SK-MEL-5 (cell line): ENCODE measurements at regions not wholly inside any gene's neighbourhood (a gene's known extent, or its start where the extent isn't known, plus 50 kb on each side); places are given as distances from the start of the nearest gene placed in this dataset.
"Not testable (repeated sequence)": the region's sequence is repeated elsewhere in the genome, so short reads cannot be mapped to it uniquely, and the experiment has no call there.

Source experiments
- DNase-seq: peaks from one replicate; pipeline ENCODE4 v3.0.0-alpha.2; 2016; ENCODE audit warnings: low read depth, low spot score
- in situ Hi-C: cut with HindIII; loops from 2 replicates; pipeline ENCODE4 v1.10.0; 2016; ENCODE audit warnings: low sequenced_read_pairs, high pct_unique_total_duplicates, low pct_unique_long_range_greater_than_20kb

- in situ Hi-C loops: no loop called here
- DNase-seq: no peak
Measured at GRCh38 chr1:102821707-102822106, 286.6 kb downstream of the COL11A1 start.

DNA sequence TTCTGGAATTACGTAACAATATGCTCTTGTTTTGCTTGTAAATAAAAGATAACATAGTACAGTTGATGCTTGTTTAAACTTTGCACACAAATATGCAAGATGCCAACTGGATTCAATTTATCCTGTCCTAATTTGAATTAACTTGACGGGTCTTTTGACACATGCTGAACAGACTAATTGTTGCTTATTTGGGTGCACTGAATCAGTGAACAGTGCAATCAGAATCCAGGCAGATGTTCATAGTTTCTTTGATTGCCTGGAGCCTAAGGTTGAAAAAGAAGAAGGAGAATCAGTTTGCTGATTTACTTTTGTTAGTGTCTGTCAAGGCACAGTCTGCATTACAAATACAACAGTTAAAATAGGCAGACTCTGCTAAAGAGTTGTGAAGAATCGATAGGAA lies 307.9 kb downstream of the COL11A1 start:
- DNase-seq: no peak
- in situ Hi-C loops: no loop called here

DNA sequence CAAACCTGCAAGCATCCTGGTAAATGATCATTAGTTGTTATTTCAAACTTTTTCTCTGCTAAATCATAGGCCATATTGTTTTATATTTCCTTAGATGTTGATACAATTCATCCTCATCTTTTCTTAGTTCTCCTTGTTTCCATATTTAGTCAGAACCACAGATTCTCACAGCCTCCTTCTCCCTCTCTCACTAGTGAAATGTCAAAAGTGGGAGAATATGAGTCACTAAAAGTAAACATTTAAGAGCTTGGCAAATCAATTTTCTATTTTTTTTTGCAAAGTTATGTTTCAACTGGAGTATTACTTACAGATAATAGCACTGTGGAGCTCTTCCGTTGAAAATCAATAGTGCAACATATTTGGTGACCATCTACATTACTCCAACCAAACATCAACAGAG lies 308.8 kb downstream of the COL11A1 start:
- in situ Hi-C loops: no loop called here

GRCh38 chr1:102798718-102799117 lies 309.6 kb downstream of the COL11A1 start:
- DNase-seq: no peak
- in situ Hi-C loops: no loop called here

More for the DNA sequence above, 308.8 kb downstream of the COL11A1 start:
- DNase-seq: no peak

- in situ Hi-C loops: no loop called here
- DNase-seq: no peak
Measured at GRCh38 chr1:102796429-102796828, 311.9 kb downstream of the COL11A1 start.

- DNase-seq: peak; percentile 39
- in situ Hi-C loops: no loop called here
Measured at GRCh38 chr1:102790997-102791396, 317.3 kb downstream of the COL11A1 start.

GRCh38 chr1:102789951-102790350 lies 318.4 kb downstream of the COL11A1 start:
- DNase-seq, in situ Hi-C loops: not testable (repeated sequence)

DNA sequence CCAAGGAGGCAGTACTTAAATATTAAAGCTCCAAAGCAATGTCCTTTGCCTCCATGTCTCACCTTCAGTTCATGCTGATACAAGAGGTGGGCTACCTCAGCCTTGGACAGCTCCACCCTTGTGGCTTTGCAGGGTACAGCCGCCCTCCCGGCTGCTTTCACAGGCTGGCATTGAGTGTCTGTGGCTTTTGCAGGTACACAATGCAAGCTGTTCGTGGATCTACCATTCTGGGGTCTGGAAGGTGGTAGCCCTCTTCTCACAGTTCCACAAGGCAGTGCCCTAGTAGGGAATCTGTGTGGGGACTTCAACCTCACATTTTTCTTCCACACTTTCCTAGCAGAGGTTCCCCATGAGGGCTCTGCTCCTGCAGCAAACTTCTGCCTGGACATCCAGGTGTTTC lies 324.8 kb downstream of the COL11A1 start:
- DNase-seq: no peak
- in situ Hi-C loops: no loop called here

DNA sequence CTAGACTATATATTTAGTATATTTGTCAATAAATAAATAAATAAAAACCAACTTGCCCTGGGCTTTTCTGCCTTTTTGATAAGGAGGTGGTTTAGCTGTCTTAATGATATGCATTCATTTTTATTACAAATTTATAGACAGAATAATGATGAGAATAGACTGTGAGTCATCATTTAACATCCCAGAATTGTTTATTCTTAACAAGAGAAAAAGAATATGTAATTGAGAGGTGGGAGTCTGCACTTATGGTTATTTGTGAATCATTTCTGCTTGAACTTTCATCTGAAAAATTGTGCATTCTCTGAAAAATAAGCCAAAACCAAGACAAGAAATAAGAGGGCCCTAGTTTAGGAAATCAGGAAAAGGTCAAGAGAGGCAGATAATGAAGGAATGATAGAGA lies 326.2 kb downstream of the COL11A1 start:
- no peak for DNase-seq
- in situ Hi-C loops: no loop called here

- in situ Hi-C loops: no loop called here
Measured at GRCh38 chr1:102776071-102776470, 332.3 kb downstream of the COL11A1 start.

DNA sequence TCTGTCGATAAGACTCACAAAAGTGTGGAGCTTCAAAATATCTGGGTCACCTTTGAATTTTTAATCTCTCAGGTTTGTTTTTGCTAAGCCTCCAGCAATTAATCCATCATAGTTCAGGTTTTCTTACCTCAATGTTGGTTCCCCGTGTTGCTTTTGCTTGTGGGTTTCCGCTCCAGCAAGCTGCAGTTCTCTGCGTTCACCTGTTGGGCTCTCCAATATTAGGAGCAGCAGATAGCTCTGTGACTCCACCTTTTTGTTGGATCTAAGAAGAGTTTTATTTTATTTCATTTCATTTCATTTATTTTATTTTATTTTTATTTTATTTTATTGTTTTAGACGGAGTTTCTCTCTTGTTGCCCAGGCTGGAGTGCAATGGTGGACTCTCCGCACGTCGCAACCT lies 335.5 kb downstream of the COL11A1 start:
- DNase-seq: peak; percentile 16
- in situ Hi-C loops: no loop called here

More at GRCh38 chr1:102776071-102776470, 332.3 kb downstream of the COL11A1 start:
- no peak for DNase-seq

DNA sequence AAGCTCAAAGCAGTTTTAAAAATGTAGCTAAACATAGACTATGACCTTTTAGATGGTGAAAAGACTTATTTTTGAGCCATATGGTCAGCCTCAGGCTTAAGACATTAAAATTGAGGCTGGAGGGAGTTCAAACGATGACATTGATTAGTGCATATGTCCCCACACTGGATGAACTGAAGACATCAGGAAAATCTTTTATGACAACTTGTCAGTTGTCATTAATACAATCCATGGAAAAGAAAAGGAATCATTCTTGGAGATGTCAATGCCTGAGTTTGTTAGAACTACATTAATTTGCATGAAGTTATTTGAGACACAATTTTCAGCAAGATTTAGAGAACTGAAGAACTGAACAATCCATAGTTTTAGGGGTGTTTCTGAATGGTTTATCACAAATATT lies 349.9 kb downstream of the COL11A1 start:
- DNase-seq: no peak
- in situ Hi-C loops: no loop called here

- DNase-seq: no peak
- in situ Hi-C loops: no loop called here
Measured at GRCh38 chr1:102757363-102757762, 351.0 kb downstream of the COL11A1 start.

DNA sequence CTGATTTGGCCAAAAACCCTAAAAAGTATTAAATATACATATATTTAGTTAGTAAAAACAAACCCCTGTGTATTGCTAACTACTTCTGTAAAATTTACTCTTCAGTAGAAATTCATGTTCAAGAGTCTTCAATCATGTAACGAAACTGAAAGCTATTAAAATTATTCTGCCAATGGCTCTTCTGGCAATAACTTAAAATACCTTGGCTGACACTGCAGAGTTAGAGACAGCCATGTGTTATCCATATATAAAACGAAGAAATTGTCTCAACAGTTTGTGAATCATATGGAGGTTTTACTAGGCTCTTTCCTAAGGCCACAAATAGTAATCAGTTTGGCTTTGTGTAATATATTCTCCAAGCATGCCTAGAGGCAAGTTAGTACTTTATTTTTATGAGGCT lies 357.2 kb downstream of the COL11A1 start:
- no peak for DNase-seq
- in situ Hi-C loops: no loop called here

GRCh38 chr1:102742426-102742825 lies 365.9 kb downstream of the COL11A1 start:
- in situ Hi-C loops: no loop called here
- DNase-seq: no peak

DNA sequence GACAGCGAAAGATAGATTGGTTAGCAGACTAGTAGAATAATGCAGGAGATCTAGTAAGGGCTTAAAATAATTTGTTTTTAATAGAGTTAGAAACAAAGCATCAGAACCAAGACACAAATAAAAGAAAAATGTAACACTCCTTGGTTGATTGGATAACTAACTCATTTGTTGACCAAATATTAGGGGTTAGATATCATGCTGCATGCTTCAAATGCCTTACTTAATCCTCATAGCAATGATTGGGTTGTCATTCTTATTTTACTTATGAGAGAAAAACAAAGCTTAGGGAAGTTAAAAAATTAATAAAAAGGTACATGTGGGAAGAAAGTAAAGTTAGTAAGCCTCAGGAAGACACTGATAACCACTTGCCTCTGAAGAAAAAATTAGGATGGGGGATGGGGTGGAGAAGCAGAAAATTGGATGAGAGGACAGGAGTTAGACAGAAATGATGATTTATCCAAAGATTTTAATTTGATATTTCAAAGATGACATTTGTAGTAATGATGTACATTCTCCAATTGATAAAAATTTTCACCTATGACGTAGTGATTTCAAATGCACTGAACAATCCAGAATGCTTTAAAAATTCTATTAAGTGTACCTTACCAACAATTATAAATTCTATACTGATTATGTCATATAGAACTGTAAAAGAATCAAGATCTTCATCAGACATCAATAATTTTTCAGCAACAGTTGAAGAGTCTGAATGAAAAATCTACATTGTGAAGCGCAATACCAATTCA lies 374.7 kb downstream of the COL11A1 start:
- in situ Hi-C loops: no loop called here

GRCh38 chr1:102732927-102733326 lies 375.4 kb downstream of the COL11A1 start:
- DNase-seq: no peak
- in situ Hi-C loops: no loop called here

More for the DNA sequence above, 374.7 kb downstream of the COL11A1 start:
- no peak for DNase-seq

DNA sequence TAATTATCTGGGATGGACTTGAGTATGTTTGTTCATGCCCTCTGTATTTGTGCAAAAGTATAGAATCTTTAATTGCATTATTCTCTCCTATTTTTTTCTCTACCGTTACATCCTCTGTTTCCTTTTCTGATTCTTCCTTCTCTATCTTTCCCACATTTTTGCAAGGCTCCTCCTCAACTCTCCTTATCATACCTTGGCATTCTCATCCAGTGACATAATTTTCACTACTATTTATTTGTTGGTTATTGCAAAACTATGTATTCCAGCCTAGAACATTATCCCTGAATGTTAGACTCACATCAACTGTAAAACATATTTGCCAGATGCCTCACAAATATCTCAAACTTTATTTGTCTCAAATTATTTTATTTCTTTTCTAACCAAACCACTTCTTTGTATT lies 381.9 kb downstream of the COL11A1 start:
- no peak for DNase-seq
- in situ Hi-C loops: no loop called here

DNA sequence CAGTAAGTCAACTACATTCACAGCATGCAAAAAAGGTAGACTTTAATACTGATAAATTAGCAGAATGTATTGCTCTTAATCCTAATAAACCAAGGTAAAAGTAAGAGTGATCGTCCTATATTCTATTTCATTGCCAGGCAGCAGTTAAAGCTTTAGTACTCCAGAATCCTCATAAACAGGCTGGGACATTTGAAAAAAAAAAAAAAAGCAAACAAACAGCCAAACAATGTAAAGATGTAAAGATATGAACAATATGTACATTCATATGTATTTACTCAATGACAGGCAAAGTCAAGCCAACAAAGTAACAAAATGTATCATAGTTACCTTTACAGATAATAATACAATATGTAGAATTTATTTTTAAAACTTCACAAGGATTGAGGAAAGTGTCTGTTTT lies 383.6 kb downstream of the COL11A1 start:
- DNase-seq: no peak
- in situ Hi-C loops: no loop called here

GRCh38 chr1:102715150-102715549 lies 393.2 kb downstream of the COL11A1 start:
- DNase-seq: no peak
- in situ Hi-C loops: no loop called here
